GM23338 (cell line): ENCODE measurements at regions not wholly inside any gene's neighbourhood (a gene's known extent, or its start where the extent isn't known, plus 50 kb on each side); places are given as distances from the start of the nearest gene placed in this dataset.

ENCODE experiments used
- ATAC-seq: fragments of 200-7000 bp; cut with Tn5 transposase; 3 replicates; pipeline ENCODE4 v1.9.1; 2020
- DNase-seq: peaks from one replicate; pipeline ENCODE4 v3.0.0-alpha.2; 2015; ENCODE audit warnings: low spot score
- H2AFZ ChIP-seq: fragments of 200-600 bp; sonication (generic); 2 replicates; pipeline ENCODE4 v1.8.0; 2016; ENCODE audit warnings: antibody characterized with exemption, mild to moderate bottlenecking, moderate library complexity
- H3F3A ChIP-seq: fragments of 200-600 bp; sonication (generic); replicated peaks from 2 replicates; pipeline ENCODE4 v1.8.0; 2017; ENCODE audit warnings: antibody characterized with exemption, mixed run types, low read depth
- H3K27ac ChIP-seq: fragments of 200-600 bp; sonication (generic); 2 replicates; pipeline ENCODE4 v1.6.1; 2016; ENCODE audit warnings: low read depth
- H3K27me3 ChIP-seq: fragments of 200-600 bp; sonication (generic); 2 replicates; pipeline ENCODE4 v1.8.0; 2016; ENCODE audit warnings: mild to moderate bottlenecking, mixed run types, moderate library complexity; ENCODE audit not compliant: insufficient read depth
- H3K36me3 ChIP-seq: fragments of 200-600 bp; sonication (generic); 2 replicates; pipeline ENCODE4 v1.8.0; 2016; ENCODE audit warnings: mild to moderate bottlenecking; ENCODE audit not compliant: insufficient read depth
- H3K4me1 ChIP-seq: fragments of 200-600 bp; sonication (generic); 2 replicates; pipeline ENCODE4 v1.8.0; 2016; ENCODE audit warnings: mild to moderate bottlenecking, moderate library complexity; ENCODE audit not compliant: insufficient read depth
- H3K4me2 ChIP-seq: fragments of 200-600 bp; sonication (generic); 2 replicates; pipeline ENCODE4 v1.7.1; 2017; ENCODE audit warnings: mixed run types
- H3K4me3 ChIP-seq: fragments of 200-600 bp; sonication (generic); 2 replicates; pipeline ENCODE4 v1.6.1; 2016; ENCODE audit warnings: mixed run types
- H3K79me2 ChIP-seq: fragments of 200-600 bp; sonication (generic); replicated peaks from 2 replicates; pipeline ENCODE4 v1.8.0; 2017; ENCODE audit warnings: mild to moderate bottlenecking; ENCODE audit not compliant: insufficient read depth
- H3K9me2 ChIP-seq: fragments of 200-600 bp; sonication (generic); 2 replicates; pipeline ENCODE4 v1.8.0; 2017; ENCODE audit not compliant: insufficient read depth
- H4K20me1 ChIP-seq: fragments of 200-600 bp; sonication (generic); replicated peaks from 2 replicates; pipeline ENCODE4 v1.8.0; 2017; ENCODE audit warnings: mild to moderate bottlenecking; ENCODE audit not compliant: insufficient read depth
- H3K27ac Mint-ChIP-seq: 2 replicates; pipeline ENCODE4 v1.8.0; 2020; ENCODE audit warnings: inconsistent platforms, mild to moderate bottlenecking, moderate library complexity, mixed read lengths
- H3K27me3 Mint-ChIP-seq: 3 replicates; pipeline ENCODE4 v1.8.0; 2022; ENCODE audit warnings: low read depth, mild to moderate bottlenecking, moderate library complexity, mixed read lengths, inconsistent platforms; ENCODE audit not compliant: insufficient read depth, poor library complexity
- H3K36me3 Mint-ChIP-seq: 3 replicates; pipeline ENCODE4 v1.8.0; 2021; ENCODE audit warnings: low read depth, mild to moderate bottlenecking, inconsistent platforms, moderate library complexity, mixed read lengths
- H3K4me1 Mint-ChIP-seq: 3 replicates; pipeline ENCODE4 v1.8.0; 2020; ENCODE audit warnings: mild to moderate bottlenecking, inconsistent platforms, mixed read lengths
- H3K4me3 Mint-ChIP-seq: 3 replicates; pipeline ENCODE4 v1.8.0; 2021; ENCODE audit warnings: moderate library complexity, mild to moderate bottlenecking, inconsistent platforms, mixed read lengths
- H3K9me3 Mint-ChIP-seq: 3 replicates; pipeline ENCODE4 v1.8.0; 2020; ENCODE audit warnings: moderate library complexity, mild to moderate bottlenecking, inconsistent platforms, mixed read lengths
- CREB1 ChIP-seq: fragments of 250-450 bp; sonication (Bioruptor Pico); IDR thresholded peaks from 2 replicates; pipeline ENCODE4 v1.5.0; 2020; ENCODE audit warnings: low read depth, mild to moderate bottlenecking, moderate library complexity
- CTCF ChIP-seq, 2 experiments: fragments of 200-600 bp in 1 of 2; sonication (generic) in 1 of 2; conservative IDR thresholded peaks; 2 replicates each; pipeline versions ENCODE4 v1.5.1 to v1.6.1; 2016 to 2017; ENCODE audit warnings: antibody characterized with exemption in 2 of 2, low read depth in 2 of 2, mild to moderate bottlenecking in 2 of 2, moderate library complexity in 1 of 2
- ETS1 ChIP-seq: IDR thresholded peaks from 2 replicates; pipeline ENCODE4 v1.6.1; 2016; ENCODE audit warnings: antibody characterized with exemption
- EZH2 ChIP-seq: fragments of 200-600 bp; sonication (generic); IDR thresholded peaks from one replicate; pipeline ENCODE4 v1.8.0; 2017; ENCODE audit warnings: antibody characterized with exemption, mild to moderate bottlenecking, low read depth; ENCODE audit not compliant: unreplicated experiment
- EZH2phosphoT487 ChIP-seq: fragments of 200-600 bp; sonication (generic); IDR thresholded peaks from one replicate; pipeline ENCODE4 v1.8.1; 2018; ENCODE audit warnings: antibody characterized with exemption; ENCODE audit not compliant: unreplicated experiment
- JUNB ChIP-seq: IDR thresholded peaks from one replicate; pipeline ENCODE4 v1.6.1; 2016; ENCODE audit warnings: antibody characterized with exemption; ENCODE audit not compliant: unreplicated experiment
- NANOG ChIP-seq: IDR thresholded peaks from 2 replicates; pipeline ENCODE4 v1.6.1; 2016; ENCODE audit warnings: antibody characterized with exemption, borderline replicate concordance
- POLR2AphosphoS5 ChIP-seq: IDR thresholded peaks from 2 replicates; pipeline ENCODE4 v1.6.1; 2016; ENCODE audit warnings: antibody characterized with exemption, low read depth
- REST ChIP-seq: IDR thresholded peaks from one replicate; pipeline ENCODE4 v1.6.1; 2018; ENCODE audit warnings: antibody characterized with exemption; ENCODE audit not compliant: unreplicated experiment
- STAT1 ChIP-seq: IDR thresholded peaks from one replicate; pipeline ENCODE4 v1.6.1; 2016; ENCODE audit warnings: antibody characterized with exemption; ENCODE audit not compliant: unreplicated experiment
- ZNF114 ChIP-seq: fragments of 250-450 bp; sonication (Bioruptor Pico); IDR thresholded peaks from 2 replicates; pipeline ENCODE4 v1.5.0; 2020; ENCODE audit warnings: mild to moderate bottlenecking, moderate library complexity
- ZNF331 ChIP-seq: fragments of 250-450 bp; sonication (Bioruptor Pico); IDR thresholded peaks from 2 replicates; pipeline ENCODE4 v1.5.0; 2020; ENCODE audit warnings: low read depth, mild to moderate bottlenecking, moderate library complexity
- ZNF462 ChIP-seq: fragments of 250-450 bp; sonication (Bioruptor Pico); IDR thresholded peaks from 2 replicates; pipeline ENCODE4 v1.5.0; 2020; ENCODE audit warnings: mild to moderate bottlenecking, moderate library complexity

- no peaks in the 10 kb centered on the region for H3F3A ChIP-seq
- H3K27me3 Mint-ChIP-seq: no peaks in the 10 kb centered on the region
- peak overlapping the region; percentile 32; the same call in 1 of the 3 replicates for H3K4me3 Mint-ChIP-seq
- H3K4me1 ChIP-seq: peaks cover 7% of the 10 kb centered on the region
- H3K27ac ChIP-seq: no peak overlapping the region
- no peaks in the 10 kb centered on the region for H3K36me3 ChIP-seq
- H4K20me1 ChIP-seq: no peaks in the 10 kb centered on the region
- no peaks in the 10 kb centered on the region for H3K79me2 ChIP-seq
- peak overlapping the region; percentile 93 for H2AFZ ChIP-seq
- TF ChIP-seq ZNF331 (CRISPR knock-in tag): no peak
- TF ChIP-seq CREB1 (CRISPR knock-in tag): no peak
- TF ChIP-seq REST: no peak
- no peak for TF ChIP-seq JUNB
- no peak for TF ChIP-seq ETS1
- TF ChIP-seq EZH2phosphoT487: no peak
- TF ChIP-seq ZNF462 (CRISPR knock-in tag): no peak
- no peak for TF ChIP-seq EZH2
- TF ChIP-seq ZNF114 (CRISPR knock-in tag): no peak
- no peak for TF ChIP-seq NANOG
- TF ChIP-seq CTCF (conservative IDR thresholded peaks at IDR 0.05; ENCODE audit: low read depth in 2 of 2): no peak
- no peak for TF ChIP-seq POLR2AphosphoS5
- TF ChIP-seq STAT1: no peak
- H3K4me1 Mint-ChIP-seq: peaks cover 6% of the 10 kb centered on the region
- H3K9me3 Mint-ChIP-seq: no peaks in the 10 kb centered on the region
- H3K27me3 ChIP-seq: no peaks in the 10 kb centered on the region
- peak; percentile 68 for ATAC-seq
- H3K4me3 ChIP-seq: peak overlapping the region; percentile 34
- H3K36me3 Mint-ChIP-seq: no peaks in the 10 kb centered on the region
- H3K4me2 ChIP-seq: peak overlapping the region; percentile 60
- no peaks in the 10 kb centered on the region for H3K9me2 ChIP-seq
- DNase-seq: no peak
- H3K27ac Mint-ChIP-seq: no peak overlapping the region
Observed at GRCh38 chr18:24632158-24632988, 171.9 kb downstream of the HRH4 start.
